GM12878 (cell line): ENCODE measurements at regions not wholly inside any gene's neighbourhood (a gene's known extent, or its start where the extent isn't known, plus 50 kb on each side); places are given as distances from the start of the nearest gene placed in this dataset.

Source experiments
- CTCF ChIP-seq, 3 experiments: IDR thresholded peaks in 2 of 3; conservative IDR thresholded peaks in 1 of 3; 2 replicates each; pipeline ENCODE4 v1.5.1; 2011; ENCODE audit warnings: low read depth in 3 of 3, low read length in 3 of 3, mild to moderate bottlenecking in 3 of 3, control low read depth in 2 of 3, moderate library complexity in 2 of 3, inconsistent platforms in 1 of 3, mixed read lengths in 1 of 3; ENCODE audit not compliant: control insufficient read depth in 2 of 3, insufficient read depth in 1 of 3; ENCODE audit errors: extremely low read depth in 1 of 3
- MEF2A ChIP-seq: IDR thresholded peaks from 2 replicates; pipeline ENCODE4 v1.6.1; 2011; ENCODE audit warnings: low read depth, mild to moderate bottlenecking, low read length, moderate library complexity; ENCODE audit not compliant: insufficient read depth
- NFIC ChIP-seq: IDR thresholded peaks from 2 replicates; pipeline ENCODE4 v1.6.1; 2012; ENCODE audit warnings: low read depth, mild to moderate bottlenecking, inconsistent platforms, low read length, moderate library complexity
- NRF1 ChIP-seq: conservative IDR thresholded peaks from 2 replicates; pipeline ENCODE4 v1.6.1; 2011; ENCODE audit warnings: mild to moderate bottlenecking, low read depth, low read length, improper control_type of control experiment
- RBBP5 ChIP-seq: fragments of 200-600 bp; sonication (generic); conservative IDR thresholded peaks from 2 replicates; pipeline ENCODE4 v1.6.1; 2016
- SKIL ChIP-seq: fragments of 450-650 bp; IDR thresholded peaks from 2 replicates; pipeline ENCODE4 v1.6.1; 2017; ENCODE audit warnings: mild to moderate bottlenecking, low read depth, inconsistent platforms; ENCODE audit not compliant: poor library complexity, severe bottlenecking
- TF ChIP-seq, protein P1 (sequence below): fragments of 450-650 bp; formaldehyde crosslinking; IDR thresholded peaks from 2 replicates; pipeline ENCODE4 v1.4.0; 2020; ENCODE audit warnings: mild to moderate bottlenecking, moderate library complexity

- no peak for TF ChIP-seq CTCF (IDR thresholded peaks at IDR 0.05 in 2 of 3, conservative IDR thresholded peaks at IDR 0.05 in 1 of 3; ENCODE audit: control insufficient read depth in 2 of 3, extremely low read depth in 1 of 3, insufficient read depth in 1 of 3, low read depth in 3 of 3, low read length in 3 of 3)
- no peak for TF ChIP-seq SKIL
- TF ChIP-seq NRF1: no peak
- no peak for TF ChIP-seq RBBP5
- TF ChIP-seq, protein P1, sequence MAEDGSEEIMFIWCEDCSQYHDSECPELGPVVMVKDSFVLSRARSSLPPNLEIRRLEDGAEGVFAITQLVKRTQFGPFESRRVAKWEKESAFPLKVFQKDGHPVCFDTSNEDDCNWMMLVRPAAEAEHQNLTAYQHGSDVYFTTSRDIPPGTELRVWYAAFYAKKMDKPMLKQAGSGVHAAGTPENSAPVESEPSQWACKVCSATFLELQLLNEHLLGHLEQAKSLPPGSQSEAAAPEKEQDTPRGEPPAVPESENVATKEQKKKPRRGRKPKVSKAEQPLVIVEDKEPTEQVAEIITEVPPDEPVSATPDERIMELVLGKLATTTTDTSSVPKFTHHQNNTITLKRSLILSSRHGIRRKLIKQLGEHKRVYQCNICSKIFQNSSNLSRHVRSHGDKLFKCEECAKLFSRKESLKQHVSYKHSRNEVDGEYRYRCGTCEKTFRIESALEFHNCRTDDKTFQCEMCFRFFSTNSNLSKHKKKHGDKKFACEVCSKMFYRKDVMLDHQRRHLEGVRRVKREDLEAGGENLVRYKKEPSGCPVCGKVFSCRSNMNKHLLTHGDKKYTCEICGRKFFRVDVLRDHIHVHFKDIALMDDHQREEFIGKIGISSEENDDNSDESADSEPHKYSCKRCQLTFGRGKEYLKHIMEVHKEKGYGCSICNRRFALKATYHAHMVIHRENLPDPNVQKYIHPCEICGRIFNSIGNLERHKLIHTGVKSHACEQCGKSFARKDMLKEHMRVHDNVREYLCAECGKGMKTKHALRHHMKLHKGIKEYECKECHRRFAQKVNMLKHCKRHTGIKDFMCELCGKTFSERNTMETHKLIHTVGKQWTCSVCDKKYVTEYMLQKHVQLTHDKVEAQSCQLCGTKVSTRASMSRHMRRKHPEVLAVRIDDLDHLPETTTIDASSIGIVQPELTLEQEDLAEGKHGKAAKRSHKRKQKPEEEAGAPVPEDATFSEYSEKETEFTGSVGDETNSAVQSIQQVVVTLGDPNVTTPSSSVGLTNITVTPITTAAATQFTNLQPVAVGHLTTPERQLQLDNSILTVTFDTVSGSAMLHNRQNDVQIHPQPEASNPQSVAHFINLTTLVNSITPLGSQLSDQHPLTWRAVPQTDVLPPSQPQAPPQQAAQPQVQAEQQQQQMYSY (CRISPR knock-in tag): no peak
- TF ChIP-seq NFIC: no peak
- TF ChIP-seq MEF2A: no peak
These were observed 127.3 kb downstream of the ATP23 start (continued) for GRCh38 chr12:58068706-58069105.
